ENCODE measurements at regions not wholly inside any gene's neighbourhood (a gene's known extent, or its start where the extent isn't known, plus 50 kb on each side); places are given as distances from the start of the nearest gene placed in this dataset.

DNA sequence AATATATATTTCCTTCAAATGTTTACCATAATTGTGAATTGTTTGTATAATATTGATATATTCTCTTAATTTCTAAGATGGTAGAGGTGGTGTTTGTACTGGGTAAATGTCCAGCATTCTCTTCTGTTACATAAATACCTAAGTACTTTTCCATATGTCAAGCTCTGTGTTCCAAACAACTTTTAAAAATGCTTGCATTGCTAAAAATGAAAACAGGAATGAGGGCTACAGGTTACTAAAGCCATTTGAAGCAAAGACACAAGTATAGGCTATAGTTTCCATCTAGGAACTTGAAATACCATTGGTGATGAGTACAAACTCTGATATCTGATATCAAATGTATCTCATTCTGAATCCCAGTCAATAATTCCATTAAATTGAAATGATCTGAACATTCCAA lies 233.6 kb upstream of the SORCS1 start:
- no peak for DNase-seq

DNA sequence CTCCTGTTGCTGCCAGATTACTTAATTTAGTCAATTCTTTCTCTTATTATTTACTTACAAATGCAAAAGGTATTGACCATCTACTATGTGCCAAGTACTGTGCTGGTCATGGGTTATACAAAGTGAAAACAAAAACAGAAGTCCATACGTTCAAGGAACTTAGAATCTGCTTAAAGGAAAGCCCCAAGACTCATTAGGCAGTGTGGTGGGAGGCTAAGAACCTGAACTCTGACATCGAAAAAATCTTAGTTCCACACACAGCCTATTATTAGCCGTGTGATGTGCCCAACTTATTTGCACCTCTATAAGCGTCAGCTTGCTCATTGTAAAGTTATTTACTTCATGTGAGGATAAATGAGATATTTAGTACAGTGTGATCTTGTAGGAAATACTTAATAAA lies 227.4 kb upstream of the SORCS1 start:
- DNase-seq: no peak

DNA sequence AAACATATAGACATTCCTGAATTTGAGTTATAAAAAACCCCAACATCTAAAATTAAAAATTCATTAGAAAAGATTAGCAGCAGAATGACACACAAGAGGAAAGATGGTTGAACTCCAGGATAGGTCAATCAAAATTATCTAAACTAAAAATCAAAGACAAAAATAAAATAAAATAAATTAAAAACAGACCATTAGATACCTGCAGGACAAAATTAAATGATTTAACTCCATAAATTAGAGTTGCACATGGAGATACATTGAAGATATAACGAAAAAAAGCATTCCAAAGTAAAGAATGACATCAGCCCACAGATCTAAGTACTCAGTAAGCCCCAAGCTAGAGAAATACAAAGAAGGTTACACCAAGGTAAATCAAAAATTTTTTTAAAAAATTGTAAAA lies 226.1 kb upstream of the SORCS1 start:
- no peak for DNase-seq

DNA sequence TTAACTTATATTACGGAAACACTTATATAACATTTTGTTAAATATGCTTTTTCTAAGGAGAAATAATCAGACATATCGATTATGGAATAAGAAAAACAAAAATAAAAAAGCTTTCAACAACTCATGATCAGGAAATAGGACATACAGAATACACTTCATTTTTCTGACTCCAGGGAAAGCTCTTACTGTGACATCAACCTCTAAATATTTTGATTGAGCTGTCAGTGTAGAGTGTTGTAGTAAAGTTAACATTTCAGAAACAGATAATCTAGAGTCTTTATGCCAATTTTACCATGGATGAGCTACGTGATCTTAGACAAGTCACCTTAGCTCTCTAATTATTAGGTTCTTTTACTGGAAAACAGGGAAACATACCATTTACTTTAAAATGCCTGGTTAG lies 218.9 kb upstream of the SORCS1 start:
- DNase-seq: no peak

DNA sequence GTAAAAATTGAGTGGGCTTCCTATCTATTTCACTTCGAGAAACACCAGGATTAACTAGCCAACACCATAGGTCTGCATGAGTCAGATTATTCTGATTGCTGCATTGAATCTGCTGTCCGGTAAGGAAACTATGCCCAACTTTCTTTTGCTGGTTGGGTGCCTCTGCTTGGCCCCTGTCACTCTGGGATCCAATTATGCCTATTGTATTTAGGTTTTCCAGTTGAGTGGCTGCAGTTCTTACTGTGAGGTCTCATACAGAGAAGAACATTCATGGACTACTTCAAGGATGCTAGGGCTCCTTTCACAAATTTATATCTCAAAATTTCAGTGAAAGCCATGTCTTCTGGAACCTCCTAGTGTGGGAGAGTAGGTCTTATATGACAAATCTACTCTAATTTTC lies 215.1 kb upstream of the SORCS1 start:
- DNase-seq: no peak

DNA sequence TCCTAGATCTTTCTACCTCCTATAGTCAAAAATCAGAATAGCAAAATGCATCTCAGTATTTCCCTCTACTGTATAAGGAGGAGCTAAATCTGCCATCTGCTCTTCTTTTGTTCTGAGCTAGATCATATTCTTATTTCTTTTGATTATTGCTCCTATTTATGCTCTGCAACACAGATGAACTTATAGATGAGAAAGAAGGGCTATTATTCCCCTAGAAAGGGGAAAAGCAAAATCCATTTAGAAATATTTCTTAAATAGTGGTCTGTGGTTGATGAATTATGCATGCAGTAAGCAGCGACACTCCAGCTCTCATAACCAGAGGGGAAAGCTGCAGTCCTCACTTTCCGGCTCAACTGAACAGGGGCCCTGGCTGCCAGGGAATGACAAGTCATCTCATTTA lies 207.3 kb upstream of the SORCS1 start:
- DNase-seq: no peak

DNA sequence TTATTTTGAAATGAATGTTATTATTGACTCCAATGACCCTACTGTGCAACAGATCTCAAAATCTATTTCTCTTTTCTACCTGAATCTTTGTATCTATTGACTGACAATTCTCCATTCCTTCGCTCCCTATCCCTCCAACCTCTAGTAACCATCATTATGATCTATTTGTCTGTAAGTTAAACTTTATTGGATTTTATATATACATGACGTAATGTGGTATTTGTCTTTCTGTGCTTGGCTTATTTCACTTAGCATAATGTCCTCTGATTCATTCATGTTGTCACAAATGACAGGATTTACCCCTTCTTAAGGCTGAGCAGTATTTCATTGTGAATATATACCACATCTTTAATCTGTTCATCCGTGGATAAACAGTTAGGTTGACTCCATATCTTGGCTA lies 200.4 kb upstream of the SORCS1 start:
- no peak for DNase-seq

DNA sequence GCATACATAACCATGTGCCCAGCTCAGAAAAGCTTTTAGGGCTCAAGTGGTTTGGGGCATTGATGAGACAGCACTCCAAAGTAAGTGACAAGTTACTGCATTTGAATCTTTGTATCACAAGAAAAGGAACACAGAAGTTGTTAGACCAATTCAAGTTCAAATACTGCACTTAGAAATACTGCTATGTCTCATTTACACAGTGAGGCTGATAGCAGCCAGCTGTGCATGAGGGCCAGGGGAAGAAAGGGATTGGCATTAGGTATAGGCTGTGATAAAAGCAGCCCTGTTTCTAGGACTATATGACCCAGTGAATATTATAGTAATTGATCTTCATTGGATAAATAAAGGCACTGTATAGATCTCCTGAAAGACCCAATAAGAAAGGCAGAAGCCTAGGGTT lies 197.8 kb upstream of the SORCS1 start:
- DNase-seq: no peak

DNA sequence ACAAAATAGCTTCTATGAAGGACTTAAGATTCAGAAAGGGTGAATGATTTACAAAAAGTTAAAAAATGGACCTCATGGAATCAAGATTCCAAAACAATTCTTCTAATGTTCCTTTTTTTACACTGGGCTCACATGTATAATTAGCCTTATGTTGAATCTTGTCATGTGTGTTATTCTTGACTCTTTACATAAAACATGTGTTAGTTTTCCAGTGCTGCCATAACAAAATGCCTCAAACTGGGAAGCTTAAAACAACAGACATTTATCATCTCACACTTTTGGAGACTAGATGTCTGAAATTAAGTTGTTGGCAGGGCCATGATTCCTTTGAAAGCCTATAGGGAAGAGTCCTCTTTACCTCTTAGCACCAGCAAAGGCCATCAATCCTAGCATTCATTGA lies 192.5 kb upstream of the SORCS1 start:
- DNase-seq: no peak

DNA sequence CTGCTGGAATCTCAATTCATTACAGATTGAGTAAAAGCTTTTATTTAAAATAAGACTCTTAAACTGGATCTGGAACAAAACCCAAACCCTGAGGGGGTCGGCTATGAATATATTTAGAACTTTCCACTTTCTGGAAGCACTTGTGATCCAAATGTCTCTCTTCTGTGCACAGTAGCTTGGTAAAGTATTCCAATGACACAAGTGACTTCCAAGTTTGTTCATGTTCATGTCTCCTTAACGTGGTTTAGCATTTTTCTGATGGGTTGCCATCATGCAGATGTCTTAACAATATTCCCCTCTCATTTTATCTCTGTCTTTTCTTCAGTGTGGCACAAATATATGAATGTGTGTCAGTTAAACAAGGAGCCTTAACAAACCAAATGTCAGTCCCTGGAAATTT lies 191.9 kb upstream of the SORCS1 start:
- no peak for DNase-seq

DNA sequence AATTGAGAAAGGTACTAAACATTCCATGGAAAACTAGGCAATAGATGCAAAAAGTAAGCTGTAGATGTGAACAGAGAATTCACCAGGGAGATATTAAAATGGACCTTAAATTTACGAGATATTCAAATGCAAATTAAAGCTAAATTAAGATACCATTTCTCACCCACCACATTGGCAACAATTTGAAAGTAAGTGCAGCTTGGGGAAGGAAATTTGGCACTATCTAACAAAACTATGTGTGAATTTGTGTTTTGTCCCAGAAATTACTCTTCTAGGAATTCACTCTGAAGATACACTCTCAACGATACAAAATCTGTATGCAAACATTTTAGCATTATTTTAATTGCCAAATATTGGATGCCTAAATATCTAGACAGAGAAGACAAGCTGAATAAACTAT lies 178.2 kb upstream of the SORCS1 start:
- no peak for DNase-seq

DNA sequence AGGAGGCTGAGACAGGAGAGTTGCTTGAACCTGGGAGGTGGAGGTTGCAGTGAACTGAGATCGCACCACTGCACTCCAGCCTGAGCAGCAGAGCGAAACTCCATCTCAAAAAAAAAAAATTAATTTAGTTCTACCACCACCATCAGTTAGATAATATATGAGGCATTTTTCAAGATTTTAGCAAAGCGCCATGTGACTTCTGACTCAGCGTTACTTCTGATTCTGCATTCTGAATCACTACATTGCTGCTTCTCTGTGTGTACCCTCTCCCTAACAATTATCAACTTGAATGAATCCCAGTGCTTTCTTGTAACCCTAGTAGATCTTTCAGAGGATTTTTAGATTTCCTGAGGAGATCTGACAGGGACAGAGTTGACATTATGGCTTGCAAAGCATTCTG lies 176.8 kb upstream of the SORCS1 start:
- DNase-seq: no peak

DNA sequence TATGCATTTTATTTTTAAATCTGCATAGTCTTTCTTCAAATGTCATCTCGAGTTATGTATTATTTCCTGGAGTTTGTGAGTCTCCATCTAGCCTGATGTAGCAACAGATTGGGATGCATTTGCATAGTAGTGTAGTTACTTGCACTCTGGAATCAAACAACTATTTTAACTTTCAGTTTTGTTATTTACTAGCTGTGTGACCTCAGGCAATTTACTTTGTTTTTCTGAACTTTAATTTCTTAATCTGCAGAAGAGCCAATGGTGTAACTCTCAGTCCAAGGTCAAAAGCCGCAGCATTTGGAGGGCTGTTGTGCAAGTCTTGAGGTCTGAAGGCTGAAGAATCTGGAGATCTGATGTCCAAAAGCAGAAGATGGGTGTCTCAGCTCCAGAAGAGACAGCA lies 175.8 kb upstream of the SORCS1 start:
- DNase-seq: no peak

DNA sequence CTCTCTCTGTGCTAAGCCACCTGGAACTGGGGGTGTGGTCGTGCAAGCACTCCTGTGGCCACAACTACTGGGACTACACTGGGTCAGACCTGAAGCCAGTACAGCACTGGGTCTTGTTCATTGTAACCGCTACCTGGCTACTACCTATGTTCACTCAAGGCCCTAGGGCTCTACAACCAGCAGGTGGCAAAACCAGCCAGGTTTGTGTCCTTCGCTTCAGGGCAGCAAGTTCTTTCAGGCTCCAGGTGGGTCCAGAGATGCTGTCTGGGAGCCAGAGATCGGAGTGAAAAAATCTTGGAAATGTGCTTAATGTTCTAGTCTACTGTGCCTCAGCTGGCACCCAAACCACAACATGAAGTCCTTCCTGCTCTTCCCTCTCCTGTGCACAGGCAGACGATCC lies 171.6 kb upstream of the SORCS1 start:
- no peak for DNase-seq

DNA sequence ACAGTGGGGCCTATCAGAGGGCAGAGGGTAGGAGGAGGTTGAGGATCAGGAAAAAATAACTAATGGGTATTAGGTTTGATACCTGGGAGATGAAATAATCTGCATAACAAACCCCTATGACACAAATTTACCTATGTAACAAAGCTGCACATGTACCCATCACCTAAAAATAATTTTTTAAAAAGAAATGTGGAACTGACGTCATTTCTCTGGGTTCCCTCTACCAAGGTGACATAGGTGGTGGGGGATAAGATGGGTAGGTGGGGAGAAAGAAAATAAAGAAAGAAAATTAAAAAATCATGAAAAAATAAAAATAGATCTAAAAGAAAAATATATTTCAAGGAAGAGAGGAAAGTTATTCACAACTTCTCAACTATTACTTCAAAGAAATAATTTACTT lies 153.1 kb upstream of the SORCS1 start:
- DNase-seq: no peak

DNA sequence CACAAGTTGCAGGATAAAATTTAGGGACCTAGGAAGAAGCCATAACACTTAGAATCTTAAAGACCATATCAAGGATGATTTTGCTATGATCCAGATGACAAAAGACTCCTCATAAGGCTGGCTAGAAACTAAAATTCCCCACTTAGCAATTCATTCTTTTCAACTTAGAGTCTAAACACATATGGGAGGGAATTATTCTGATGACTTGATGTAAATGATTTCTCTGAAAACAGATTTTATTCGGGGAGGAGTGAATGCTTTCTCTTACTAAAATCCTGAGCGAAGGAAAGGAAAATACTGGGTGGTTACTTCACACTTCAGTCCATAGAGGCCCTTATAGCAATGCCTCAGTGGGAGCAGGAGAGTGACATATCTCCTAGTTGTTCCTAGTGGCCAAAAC lies 138.7 kb upstream of the SORCS1 start:
- DNase-seq: no peak

DNA sequence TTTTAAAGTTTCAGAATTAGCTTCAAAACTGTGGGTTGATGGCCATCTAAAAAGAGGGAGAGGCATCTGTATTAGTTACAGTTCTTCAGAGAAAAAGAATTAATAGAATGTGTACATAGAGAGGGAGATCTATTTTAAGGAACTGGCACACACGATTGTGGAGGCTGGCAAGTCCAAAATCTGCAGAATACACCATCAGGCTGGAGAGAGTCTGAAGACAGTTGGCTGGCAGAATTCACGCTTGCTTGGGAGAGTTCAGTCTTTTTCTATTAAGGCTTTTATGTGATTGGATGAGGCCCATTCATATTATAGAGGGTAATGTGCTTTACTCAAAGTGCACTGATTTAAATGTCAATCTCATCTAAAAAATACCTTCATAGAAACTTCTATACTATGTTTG lies 135.1 kb upstream of the SORCS1 start:
- DNase-seq: no peak

DNA sequence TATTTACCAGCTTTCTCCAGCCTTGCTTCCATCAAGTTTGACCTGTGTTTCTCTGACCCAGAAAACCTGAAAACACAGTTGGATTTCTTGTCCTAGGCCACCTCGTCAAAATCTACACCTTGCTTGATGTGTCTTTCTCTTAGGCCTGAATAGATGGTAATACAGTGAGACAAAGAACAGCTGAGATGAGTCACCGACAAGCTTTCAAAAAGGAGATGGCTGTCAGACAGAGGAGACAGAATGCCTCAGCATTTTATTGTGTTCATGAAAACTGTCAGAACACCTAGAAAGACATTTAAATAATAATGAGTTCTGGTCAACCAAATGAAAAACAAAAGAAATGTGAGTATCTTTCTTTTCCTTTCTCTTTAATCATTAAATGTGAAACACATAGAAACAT lies 119.7 kb upstream of the SORCS1 start:
- no peak for DNase-seq

DNA sequence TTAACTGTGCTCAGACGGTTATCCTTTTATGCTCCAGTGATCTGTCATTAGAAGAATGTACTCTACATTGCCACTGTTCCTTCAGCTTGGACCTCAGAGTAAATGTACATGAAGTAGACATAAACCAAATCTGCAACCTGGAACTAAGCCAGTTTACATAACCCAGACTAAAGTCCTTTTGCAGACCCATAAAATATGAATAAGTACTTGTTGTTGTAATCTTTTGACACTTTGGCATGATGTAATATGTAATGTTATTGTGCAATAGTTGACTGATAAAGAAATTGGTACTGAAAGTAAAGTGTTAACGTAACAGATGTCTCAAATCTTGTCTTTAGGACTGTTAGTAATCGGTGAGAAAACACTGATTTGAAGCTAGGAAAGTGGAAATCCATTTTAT lies 115.8 kb upstream of the SORCS1 start:
- no peak for DNase-seq

DNA sequence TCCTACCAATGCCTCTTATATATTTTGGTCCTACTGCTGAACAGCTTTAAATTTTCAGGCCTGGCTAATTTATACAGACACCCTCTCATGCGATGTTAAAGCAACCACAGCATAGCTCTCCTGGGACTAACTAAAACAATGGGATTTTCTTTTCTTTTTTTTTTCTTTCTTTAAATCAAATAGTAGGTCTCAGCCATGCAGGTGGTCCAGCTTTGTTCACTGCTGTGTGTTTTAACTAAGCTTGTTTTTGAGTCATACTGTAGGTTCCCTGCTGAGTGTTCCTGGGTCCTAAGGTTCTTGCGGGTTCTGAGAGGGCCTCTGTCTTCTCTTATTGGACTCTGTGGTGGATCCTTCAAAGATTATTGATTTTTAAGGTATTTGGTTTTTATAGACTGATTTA lies 113.1 kb upstream of the SORCS1 start:
- no peak for DNase-seq

DNA sequence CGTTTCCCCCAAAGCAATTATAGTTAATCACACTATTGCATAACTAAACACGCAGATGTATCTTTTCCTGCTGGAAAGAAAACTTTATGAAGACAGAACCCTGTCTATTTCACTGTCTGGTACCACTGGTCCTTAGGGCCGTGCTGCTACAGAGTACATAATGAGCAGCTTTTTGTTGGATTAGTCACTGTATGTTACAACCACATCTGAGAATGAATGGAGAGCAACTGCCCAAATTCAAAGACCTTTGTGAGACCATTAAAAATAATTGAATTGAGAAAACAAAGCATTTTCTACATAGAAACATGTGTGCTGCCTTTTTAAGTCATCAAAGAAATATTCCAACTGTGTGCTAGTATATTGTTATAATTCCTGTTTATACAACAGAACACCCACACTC lies 111.3 kb upstream of the SORCS1 start:
- no peak for DNase-seq

DNA sequence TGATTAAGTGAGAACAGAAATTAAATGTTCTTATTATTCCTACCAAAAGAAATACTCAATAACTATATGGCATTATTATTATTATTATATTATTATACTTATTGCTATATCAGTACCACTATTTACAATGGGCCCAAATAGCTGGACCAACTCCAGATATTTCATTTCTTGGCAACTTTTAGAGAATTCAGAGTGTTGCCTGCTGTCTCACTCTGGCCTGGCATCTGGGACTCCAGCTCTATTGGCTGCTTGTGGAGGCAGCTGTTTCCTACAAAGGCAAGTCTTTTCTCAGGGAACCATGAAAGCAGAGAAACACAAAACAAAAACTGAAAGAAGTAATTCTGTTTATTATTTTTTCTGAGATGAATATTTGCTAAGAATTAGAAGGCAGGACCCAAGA lies 105.1 kb upstream of the SORCS1 start:
- DNase-seq: no peak

DNA sequence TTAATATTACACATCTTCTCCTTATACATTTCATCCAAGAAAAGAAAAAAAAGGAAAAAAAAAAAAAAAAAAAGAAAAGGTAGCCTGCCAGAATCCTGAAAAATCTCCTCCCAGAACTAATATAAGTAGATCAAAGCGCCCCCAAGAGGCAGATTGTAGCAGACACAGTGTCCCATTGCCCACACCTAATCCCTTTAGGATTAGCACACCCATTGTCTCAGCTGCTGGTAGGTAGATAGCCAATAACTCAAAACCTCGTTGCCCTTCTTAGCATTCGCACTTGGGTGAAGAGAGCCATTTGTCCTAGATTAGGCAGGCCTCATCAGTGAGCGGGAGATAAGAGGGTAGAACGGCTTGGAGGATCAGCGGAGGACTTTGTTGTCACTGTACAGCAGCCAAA lies 100.2 kb upstream of the SORCS1 start:
- no peak for DNase-seq

DNA sequence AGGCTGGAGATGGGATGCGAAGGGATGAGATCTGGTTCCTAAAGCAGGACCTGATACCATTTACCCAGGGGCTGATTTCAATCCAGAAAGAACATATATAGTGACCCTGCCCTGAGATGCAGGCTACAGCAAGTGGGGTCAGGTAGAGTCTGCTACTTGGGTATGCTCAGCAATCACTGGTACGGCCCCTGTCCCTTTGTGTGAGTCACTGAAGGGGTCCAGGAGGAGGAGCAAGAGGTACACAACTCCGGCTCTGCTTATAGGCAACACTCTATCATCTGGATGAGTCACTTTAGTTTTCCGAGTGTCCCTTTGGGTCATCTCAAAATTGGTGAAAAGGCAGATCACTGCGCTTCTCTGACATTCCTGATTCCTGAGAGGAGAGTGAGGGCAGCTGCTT lies 79.6 kb upstream of the SORCS1 start:
- DNase-seq: no peak

DNA sequence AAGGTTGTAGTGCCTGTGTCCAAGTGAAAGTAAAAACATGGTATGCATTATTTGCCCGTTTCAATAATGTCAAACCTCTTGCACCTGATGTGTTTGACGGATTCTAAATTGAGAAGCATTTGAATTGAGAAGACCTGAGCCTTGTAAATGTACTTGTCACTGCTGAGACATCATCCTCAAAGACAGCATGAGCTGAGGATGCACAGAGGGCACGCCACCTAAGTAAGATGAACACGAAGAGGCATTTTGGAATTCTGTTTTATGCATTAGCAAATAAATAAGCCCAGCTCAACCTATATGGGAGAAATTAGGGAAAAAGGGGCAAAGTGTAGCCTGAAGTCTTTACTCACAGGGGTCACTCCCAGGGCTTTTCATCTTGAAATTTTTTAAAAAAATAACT lies 73.8 kb upstream of the SORCS1 start:
- no peak for DNase-seq

DNA sequence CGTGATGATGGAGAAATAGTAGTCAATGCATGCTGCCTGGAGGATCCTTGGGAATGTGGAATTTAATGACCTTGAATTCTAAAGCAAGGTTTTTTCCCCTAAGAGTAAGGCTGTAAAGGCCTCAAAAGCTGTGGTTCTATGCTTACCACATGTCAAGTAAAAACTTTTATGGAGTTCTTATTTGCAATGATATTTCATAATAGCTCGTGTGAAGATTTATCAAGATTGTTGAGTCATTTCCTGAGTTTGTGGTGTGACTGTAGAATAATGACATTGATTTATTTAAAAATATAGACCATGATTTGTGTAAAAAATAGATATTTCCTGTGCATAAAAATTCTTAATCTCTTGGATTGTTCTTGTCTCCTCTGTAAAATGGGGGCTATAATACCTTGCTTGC lies 67.5 kb upstream of the SORCS1 start:
- DNase-seq: no peak

DNA sequence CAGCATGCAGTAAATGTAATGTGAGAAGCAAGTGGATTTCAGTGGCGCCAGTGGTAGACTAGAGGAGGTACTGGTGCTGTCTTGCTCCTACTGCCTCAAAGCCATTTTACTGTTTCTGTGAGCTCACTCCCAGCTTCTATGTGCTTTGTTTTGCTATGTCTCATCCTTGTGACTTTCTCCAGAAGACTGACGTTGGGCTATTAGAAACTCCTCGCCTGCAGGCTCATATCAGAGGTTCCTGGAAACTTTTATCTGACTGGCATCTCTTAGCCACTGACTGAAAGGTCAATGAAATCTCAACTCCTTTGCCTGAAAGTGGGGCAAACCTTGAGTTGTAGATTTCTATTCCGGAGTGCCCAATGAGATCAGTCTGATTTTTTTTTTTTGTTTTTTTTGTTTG lies 66.4 kb upstream of the SORCS1 start:
- DNase-seq: no peak

All from NCI-H1930 (cell line).